ENCODE measurements at regions not wholly inside any gene's neighbourhood (a gene's known extent, or its start where the extent isn't known, plus 50 kb on each side); places are given as distances from the start of the nearest gene placed in this dataset.

- Histone ChIP-seq H3K79me2 (ENCODE audit: insufficient read depth, low read length) (no peaks in the 10 kb centered on the region), H4K20me1 (ENCODE audit: insufficient read depth, low read length, poor library complexity, severe bottlenecking) (no peaks in the 10 kb centered on the region), H2AFZ (ENCODE audit: low read length) (no peak overlapping the region), H3K9me2 (replicated peaks; ENCODE audit: low read depth, low read length) (no peaks in the 10 kb centered on the region), H3K9me3 (ENCODE audit: insufficient read depth, low read depth, low read length) (no peaks in the 10 kb centered on the region), H3F3A (ENCODE audit: low read depth) (no peaks in the 10 kb centered on the region), H3K27me3 (ENCODE audit: insufficient read depth, low read length, poor library complexity, severe bottlenecking) (no peaks in the 10 kb centered on the region), H3K4me2 (ENCODE audit: low read depth, low read length, poor library complexity, severe bottlenecking) (no peak overlapping the region), H3K4me3 (ENCODE audit: low read length, poor library complexity, severe bottlenecking) (no peak overlapping the region), H3K9ac (ENCODE audit: low read depth, low read length, poor library complexity, severe bottlenecking) (no peak overlapping the region), H3K4me1 (ENCODE audit: insufficient read depth, low read length, poor library complexity, severe bottlenecking) (no peaks in the 10 kb centered on the region), H3K36me3 (ENCODE audit: insufficient read depth, low read length) (no peaks in the 10 kb centered on the region)
- TF ChIP-seq CTCF (conservative IDR thresholded peaks at IDR 0.05; ENCODE audit: low read length), result no peak
- no peak for TF ChIP-seq EZH2phosphoT487 (IDR thresholded peaks at IDR 0.05; ENCODE audit: borderline replicate concordance)
These were observed 314.3 kb upstream of the HTR2A start for GRCh38 chr13:47211106-47211505.

- Histone ChIP-seq H3K79me2 (ENCODE audit: insufficient read depth, low read length) (no peaks in the 10 kb centered on the region), H3K9me2 (replicated peaks; ENCODE audit: low read depth, low read length) (no peaks in the 10 kb centered on the region), H3K27me3 (ENCODE audit: insufficient read depth, low read length, poor library complexity, severe bottlenecking) (no peaks in the 10 kb centered on the region), H3K4me1 (ENCODE audit: insufficient read depth, low read length, poor library complexity, severe bottlenecking) (no peaks in the 10 kb centered on the region), H3K4me2 (ENCODE audit: low read depth, low read length, poor library complexity, severe bottlenecking) (no peak overlapping the region), H3K9me3 (ENCODE audit: insufficient read depth, low read depth, low read length) (no peaks in the 10 kb centered on the region), H3F3A (ENCODE audit: low read depth) (no peaks in the 10 kb centered on the region), H3K36me3 (ENCODE audit: insufficient read depth, low read length) (no peaks in the 10 kb centered on the region), H3K9ac (ENCODE audit: low read depth, low read length, poor library complexity, severe bottlenecking) (no peak overlapping the region), H4K20me1 (ENCODE audit: insufficient read depth, low read length, poor library complexity, severe bottlenecking) (no peaks in the 10 kb centered on the region), H2AFZ (ENCODE audit: low read length) (no peak overlapping the region), H3K4me3 (ENCODE audit: low read length, poor library complexity, severe bottlenecking) (no peak overlapping the region)
- no peak for TF ChIP-seq EZH2phosphoT487 (IDR thresholded peaks at IDR 0.05; ENCODE audit: borderline replicate concordance)
These were observed 309.3 kb upstream of the HTR2A start for GRCh38 chr13:47206111-47206510.

- H3K4me2 ChIP-seq (ENCODE audit: low read depth, low read length, poor library complexity, severe bottlenecking), result no peak overlapping the region
- H3K27me3 ChIP-seq (ENCODE audit: insufficient read depth, low read length, poor library complexity, severe bottlenecking), result no peaks in the 10 kb centered on the region
- no peaks in the 10 kb centered on the region for H3K4me1 ChIP-seq (ENCODE audit: insufficient read depth, low read length, poor library complexity, severe bottlenecking)
- no peaks in the 10 kb centered on the region for H3K9me2 ChIP-seq (replicated peaks; ENCODE audit: low read depth, low read length)
- no peaks in the 10 kb centered on the region for H3F3A ChIP-seq (ENCODE audit: low read depth)
- TF ChIP-seq EZH2phosphoT487 (IDR thresholded peaks at IDR 0.05; ENCODE audit: borderline replicate concordance) (no peak), CTCF (conservative IDR thresholded peaks at IDR 0.05; ENCODE audit: low read length) (no peak)
- no peak overlapping the region for H3K9ac ChIP-seq (ENCODE audit: low read depth, low read length, poor library complexity, severe bottlenecking)
- no peaks in the 10 kb centered on the region for H3K9me3 ChIP-seq (ENCODE audit: insufficient read depth, low read depth, low read length)
- H3K36me3 ChIP-seq (ENCODE audit: insufficient read depth, low read length), result no peaks in the 10 kb centered on the region
- no peak overlapping the region for H2AFZ ChIP-seq (ENCODE audit: low read length)
- H4K20me1 ChIP-seq (ENCODE audit: insufficient read depth, low read length, poor library complexity, severe bottlenecking), result no peaks in the 10 kb centered on the region
- H3K4me3 ChIP-seq (ENCODE audit: low read length, poor library complexity, severe bottlenecking), result no peak overlapping the region
- no peaks in the 10 kb centered on the region for H3K79me2 ChIP-seq (ENCODE audit: insufficient read depth, low read length)
These were observed 293.9 kb upstream of the HTR2A start for GRCh38 chr13:47190696-47191305.

- no peaks in the 10 kb centered on the region for H3K9me2 ChIP-seq (replicated peaks; ENCODE audit: low read depth, low read length)
- H3K9me3 ChIP-seq (ENCODE audit: insufficient read depth, low read depth, low read length), result no peaks in the 10 kb centered on the region
- H3K4me1 ChIP-seq (ENCODE audit: insufficient read depth, low read length, poor library complexity, severe bottlenecking), result no peaks in the 10 kb centered on the region
These were observed 291.9 kb upstream of the HTR2A start for GRCh38 chr13:47188802-47189201.

More at GRCh38 chr13:47188802-47189201, 291.9 kb upstream of the HTR2A start:
- TF ChIP-seq EZH2phosphoT487 (IDR thresholded peaks at IDR 0.05; ENCODE audit: borderline replicate concordance), result no peak
- no peak for TF ChIP-seq CTCF (conservative IDR thresholded peaks at IDR 0.05; ENCODE audit: low read length)
- no peaks in the 10 kb centered on the region for H4K20me1 ChIP-seq (ENCODE audit: insufficient read depth, low read length, poor library complexity, severe bottlenecking)
- no peaks in the 10 kb centered on the region for H3K27me3 ChIP-seq (ENCODE audit: insufficient read depth, low read length, poor library complexity, severe bottlenecking)
- H3K9ac ChIP-seq (ENCODE audit: low read depth, low read length, poor library complexity, severe bottlenecking), result no peak overlapping the region
- no peak overlapping the region for H3K4me2 ChIP-seq (ENCODE audit: low read depth, low read length, poor library complexity, severe bottlenecking)
- H3K36me3 ChIP-seq (ENCODE audit: insufficient read depth, low read length), result no peaks in the 10 kb centered on the region
- H3K79me2 ChIP-seq (ENCODE audit: insufficient read depth, low read length), result no peaks in the 10 kb centered on the region
- no peak overlapping the region for H3K4me3 ChIP-seq (ENCODE audit: low read length, poor library complexity, severe bottlenecking)
- no peaks in the 10 kb centered on the region for H3F3A ChIP-seq (ENCODE audit: low read depth)
- H2AFZ ChIP-seq (ENCODE audit: low read length), result no peak overlapping the region

Measured in Loucy (cell line).